Stimulated activated CD8-positive, alpha-beta memory T cell treated with anti-CD3 and anti-CD28 coated beads, Interleukin-4, amount 100 ng/mL, for 24 hours (primary cell): ENCODE measurements at regions not wholly inside any gene's neighbourhood (a gene's known extent, or its start where the extent isn't known, plus 50 kb on each side); places are given as distances from the start of the nearest gene placed in this dataset.
"Not testable (repeated sequence)": the region's sequence is repeated elsewhere in the genome, so short reads cannot be mapped to it uniquely, and the experiment has no call there.

ENCODE experiments used
- DNase-seq: peaks from one replicate; pipeline ENCODE4 v3.0.0-alpha.2; 2020; ENCODE audit warnings: low read depth

GRCh38 chr13:44848920-44849676 lies 140.2 kb downstream of the NUFIP1 start:
- DNase-seq, result no peak

DNA sequence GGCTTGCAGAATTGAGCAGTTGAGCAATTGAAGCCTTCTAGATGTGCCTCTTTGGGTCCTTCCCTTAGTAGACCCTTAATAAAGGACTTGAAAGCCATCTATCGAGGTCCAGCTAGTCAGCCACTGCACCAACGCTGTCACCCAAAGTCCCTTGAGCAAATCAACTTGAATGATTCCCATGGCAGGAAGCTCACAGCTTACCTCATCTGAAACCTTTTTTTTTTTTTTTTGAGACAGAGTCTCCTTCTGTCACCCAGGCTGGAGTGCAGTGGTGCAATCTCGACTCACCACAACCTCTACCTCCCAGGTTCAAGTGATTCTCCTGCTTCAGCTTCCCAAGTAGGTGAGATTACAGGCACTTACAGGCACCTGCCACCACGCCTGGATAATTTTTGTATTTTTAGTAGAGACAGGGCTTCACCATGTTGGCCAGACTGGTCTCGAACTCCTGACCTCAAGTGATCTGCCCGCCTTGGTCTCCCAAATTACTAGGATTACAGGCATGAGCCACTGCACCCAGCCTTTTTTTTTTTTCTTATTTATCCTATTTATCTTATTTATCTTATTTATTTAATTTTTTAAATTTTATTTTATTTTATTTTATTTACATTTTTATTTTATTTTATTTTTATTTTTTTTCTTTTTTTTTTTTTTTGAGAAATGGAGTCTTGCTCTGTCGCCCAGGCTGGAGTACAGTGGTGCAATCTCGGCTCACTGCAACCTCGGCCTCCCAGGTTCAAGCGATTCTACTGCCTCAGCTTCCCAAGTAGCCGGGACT lies 143.8 kb downstream of the NUFIP1 start:
- DNase-seq, result not testable (repeated sequence)

- DNase-seq, result no peak
Observed at GRCh38 chr13:44844786-44845185, 144.5 kb downstream of the NUFIP1 start.

DNA sequence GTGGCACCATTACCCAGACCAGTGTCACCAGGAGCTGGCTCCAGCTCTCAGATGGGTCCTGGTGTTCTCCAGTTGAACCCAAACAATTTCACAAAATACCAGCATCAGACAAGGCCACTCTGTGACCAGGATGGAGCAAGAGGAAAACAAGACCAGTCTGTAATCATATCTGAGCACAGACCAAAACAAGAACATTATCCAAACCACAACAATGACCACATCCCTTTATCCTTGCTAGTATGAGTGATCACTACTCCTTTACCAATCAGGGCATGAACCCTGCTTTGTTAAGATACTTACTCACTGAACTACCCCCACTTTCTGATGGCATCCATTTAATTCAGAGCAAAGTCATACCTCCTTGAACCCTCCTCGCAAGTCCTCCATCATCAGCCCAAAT lies 145.9 kb downstream of the NUFIP1 start:
- DNase-seq, result no peak

GRCh38 chr13:44842158-44842557 lies 147.1 kb downstream of the NUFIP1 start:
- DNase-seq, result no peak

DNA sequence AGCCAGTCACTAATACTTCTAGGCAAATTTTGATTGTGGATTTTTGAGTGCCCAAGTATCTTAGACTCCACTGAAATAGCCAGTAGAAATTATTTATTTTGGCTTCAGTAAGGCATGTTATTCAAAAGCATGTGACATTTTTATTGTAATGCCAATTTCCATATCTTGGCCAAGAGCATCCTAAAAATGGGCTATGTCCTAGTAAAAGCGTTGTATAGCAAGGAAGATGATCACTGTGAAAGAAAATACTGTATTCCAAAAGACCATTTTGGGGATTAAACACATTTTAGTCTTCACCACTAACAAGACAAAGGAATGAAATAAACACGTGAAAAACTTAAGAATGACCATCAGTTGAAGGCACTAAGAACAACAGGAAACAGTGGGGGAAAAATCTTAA lies 149.1 kb downstream of the NUFIP1 start:
- no peak for DNase-seq

DNA sequence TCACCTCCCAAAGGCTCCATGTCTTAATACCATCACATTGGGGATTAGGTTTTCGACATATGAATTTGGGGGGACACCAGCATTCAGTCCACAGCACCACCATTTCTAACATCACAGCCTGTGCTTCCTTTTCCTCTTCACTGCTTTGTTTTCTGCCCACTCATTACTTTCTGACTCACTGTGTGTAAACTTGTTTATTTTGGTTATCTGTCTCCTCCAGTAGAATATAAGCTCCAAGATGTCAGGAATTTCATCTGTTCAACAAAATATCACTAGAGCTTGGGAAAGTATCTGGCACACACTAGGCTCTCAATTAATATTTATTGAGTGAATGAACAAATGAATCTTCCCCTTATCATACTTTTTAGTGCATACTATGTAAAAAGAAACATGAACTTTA lies 152.0 kb downstream of the NUFIP1 start:
- DNase-seq, result no peak

- DNase-seq, result no peak
Observed at GRCh38 chr13:44834404-44834803, 154.9 kb downstream of the NUFIP1 start.

GRCh38 chr13:44833626-44834025 lies 155.6 kb downstream of the NUFIP1 start:
- DNase-seq, result no peak

- no peak for DNase-seq
Observed at GRCh38 chr13:44833139-44833538, 156.1 kb downstream of the NUFIP1 start.

DNA sequence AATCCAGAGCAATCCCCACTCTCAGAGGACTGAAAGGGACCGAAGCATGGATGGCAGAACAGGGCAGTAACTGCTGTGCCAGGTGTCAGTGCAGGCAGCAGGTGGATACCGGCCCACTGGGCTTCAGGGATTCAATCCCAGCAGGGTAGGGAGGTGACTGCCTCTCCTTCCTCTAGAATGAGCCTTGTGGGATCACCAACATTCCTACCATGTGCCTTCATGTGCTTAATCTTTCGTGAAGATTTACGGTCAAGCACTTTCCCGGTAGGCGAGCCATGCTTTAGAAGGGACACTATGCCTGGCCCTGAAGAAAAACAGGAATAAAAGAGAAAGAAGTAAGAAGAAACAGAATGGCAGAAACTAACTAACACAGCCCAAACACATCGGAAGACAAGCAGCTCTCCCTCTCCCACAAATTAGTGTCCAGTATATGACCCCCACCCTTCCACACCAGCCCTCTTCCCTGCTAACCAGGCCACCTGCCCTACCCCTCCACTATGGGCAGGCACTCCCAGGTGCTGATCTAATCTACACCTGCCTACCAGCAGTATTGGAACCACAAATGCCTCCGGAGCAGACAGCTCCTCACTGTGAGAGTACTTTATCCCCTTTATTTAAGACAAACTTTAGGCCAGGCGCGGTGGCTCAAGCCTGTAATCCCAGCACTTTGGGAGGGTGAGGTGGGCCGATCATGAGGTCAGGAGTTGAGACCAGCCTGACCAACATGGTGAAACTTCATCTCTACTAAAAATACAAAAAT lies 162.5 kb downstream of the NUFIP1 start:
- DNase-seq, result no peak

DNA sequence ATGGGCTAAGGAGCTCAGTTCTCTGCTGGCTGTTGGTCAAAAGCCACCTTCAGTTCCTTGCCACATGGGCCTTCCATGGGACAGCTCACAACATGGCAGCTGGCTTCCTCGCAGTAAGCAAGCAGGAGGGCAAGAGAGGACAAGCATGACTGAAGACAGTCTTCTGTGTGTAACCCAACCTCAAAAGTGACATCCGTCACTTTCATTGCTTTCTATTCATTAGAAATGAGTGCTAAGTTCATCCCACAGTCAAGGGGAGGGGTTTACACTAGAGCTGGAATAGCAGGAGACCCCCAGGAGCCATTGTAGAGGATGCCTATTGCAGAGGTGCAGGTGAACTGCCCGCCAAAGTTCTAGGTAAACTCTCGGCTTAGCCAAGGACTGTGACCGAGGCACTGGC lies 163.3 kb downstream of the NUFIP1 start:
- DNase-seq, result no peak

DNA sequence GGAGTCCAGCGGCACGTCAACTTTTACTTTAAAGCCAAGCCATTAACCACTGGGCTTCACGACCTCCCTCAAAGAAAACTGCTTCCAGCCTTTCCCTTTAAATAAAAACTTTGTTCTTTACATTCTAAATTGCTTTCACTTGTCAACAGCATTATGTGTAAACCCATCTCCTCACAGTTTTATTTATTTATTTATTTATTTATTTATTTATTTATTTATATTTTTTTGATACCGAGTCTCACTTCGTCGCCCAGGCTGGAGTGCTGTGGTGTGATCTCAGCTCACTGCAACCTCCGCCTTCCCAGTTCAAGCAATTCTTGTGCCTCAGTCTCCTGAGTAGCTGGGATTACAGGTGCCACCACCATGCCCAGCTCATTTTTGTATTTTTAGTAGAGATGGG lies 165.7 kb downstream of the NUFIP1 start:
- not testable (repeated sequence) for DNase-seq

DNA sequence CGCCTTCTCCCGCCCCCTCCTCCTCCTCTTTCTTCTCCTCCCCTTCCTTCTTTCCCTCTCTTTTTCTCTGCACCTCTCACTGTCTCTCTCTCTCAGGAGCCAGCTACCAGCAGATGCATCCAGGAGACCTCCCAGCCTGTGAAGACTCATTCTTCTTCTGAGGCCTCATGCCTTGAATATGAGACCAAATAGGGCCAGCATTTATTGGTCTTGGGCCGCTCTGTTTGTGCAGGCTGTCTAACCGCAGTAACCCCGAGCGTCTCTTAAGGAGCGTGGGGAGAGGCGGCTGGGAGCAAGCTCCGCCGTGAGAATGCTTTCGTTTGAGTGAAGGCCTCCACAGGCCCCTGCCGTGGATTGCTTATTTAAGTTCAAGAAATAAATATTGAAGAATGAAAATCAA lies 167.0 kb downstream of the NUFIP1 start:
- DNase-seq, result no peak

DNA sequence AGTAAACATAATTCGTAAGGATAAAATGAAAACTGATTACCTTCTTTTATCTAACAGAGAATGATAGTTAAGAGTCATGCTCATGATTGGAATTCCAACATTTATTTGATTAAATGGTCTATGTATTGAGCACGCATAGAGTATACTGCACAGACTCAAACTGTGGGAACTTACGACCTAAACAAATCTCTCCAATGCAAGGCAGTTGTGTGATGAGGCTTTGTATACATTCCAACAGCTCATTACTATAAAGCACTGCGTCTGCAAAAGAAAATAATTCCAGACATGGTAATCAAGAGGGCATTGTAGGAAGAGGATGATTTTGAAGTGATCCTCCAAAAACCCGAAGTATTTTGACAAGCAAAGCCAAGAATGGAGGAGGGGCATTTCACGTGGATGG lies 169.5 kb downstream of the NUFIP1 start:
- DNase-seq, result no peak

- DNase-seq, result no peak
Observed at GRCh38 chr13:44819245-44819644, 170.0 kb downstream of the NUFIP1 start.

DNA sequence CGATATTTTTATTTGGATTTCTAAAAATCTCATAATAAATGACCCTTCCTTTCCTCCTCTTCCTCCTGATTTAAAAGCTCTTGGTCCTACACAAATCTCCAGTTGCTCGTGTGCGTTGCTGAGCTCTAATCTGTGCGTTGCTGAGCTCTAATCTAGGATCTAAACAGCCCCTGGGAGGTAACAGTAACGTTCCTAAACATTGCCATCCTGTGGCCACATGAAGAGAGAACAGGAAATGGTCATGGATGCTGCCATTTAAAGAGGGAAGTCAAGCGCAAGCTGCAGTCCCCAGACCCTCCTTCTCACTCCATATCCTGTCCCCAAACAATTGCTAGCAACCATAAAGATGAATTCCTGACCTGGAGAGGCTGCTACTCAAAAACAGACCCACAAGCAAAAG lies 170.8 kb downstream of the NUFIP1 start:
- DNase-seq, result no peak

DNA sequence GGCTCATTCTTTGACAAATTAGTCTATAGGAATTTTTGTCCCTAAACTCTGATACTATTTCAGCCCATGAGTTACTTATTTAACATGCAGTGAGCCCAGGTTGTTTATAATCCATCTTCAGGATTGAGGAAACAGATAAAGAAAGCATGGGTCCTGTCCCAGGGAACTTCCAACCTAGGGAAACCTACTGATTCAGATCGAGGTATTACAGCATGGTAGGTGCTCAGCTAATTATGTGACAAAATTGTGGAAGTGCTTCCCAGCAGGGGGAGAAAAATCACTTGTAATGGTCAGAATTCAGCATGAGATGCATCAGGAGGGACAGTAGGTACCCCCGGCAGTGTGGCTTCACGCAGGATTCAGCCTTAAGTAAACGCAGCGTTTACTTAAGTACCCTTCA lies 171.3 kb downstream of the NUFIP1 start:
- DNase-seq, result no peak

GRCh38 chr13:44817131-44817671 lies 172.1 kb downstream of the NUFIP1 start:
- no peak for DNase-seq

DNA sequence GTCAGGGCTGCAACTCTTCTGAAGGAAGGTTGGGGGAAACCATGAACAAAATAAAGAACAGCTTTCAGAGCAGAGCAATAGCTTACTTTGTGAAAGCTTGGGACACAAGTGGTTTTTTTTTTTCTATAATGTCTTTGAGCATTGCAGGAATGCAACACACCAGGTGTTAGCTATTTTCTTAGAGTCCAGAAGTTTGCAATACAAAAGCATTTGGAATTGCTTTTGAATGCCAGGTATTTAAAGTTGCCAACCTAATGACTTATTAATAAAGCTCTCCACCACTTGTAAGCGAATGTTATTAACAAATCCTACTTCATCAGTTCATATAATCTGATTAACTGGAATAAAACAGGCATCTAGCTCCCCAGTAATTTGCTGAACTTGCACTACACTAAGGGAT lies 172.6 kb downstream of the NUFIP1 start:
- no peak for DNase-seq

GRCh38 chr13:44815623-44816022 lies 173.6 kb downstream of the NUFIP1 start:
- DNase-seq, result no peak

- no peak for DNase-seq
Observed at GRCh38 chr13:44814836-44815235, 174.4 kb downstream of the NUFIP1 start.

GRCh38 chr13:44814161-44814560 lies 175.1 kb downstream of the NUFIP1 start:
- no peak for DNase-seq
